HS-27A (cell line): ENCODE measurements at regions not wholly inside any gene's neighbourhood (a gene's known extent, or its start where the extent isn't known, plus 50 kb on each side); places are given as distances from the start of the nearest gene placed in this dataset.

Experiments
- DNase-seq: peaks from one replicate; pipeline ENCODE4 v3.0.0-alpha.2; 2012; ENCODE audit warnings: low read depth, missing footprints

- DNase-seq: no peak
These were observed 492.6 kb downstream of the GRIN2A start for GRCh38 chr16:9689597-9689996.

DNA sequence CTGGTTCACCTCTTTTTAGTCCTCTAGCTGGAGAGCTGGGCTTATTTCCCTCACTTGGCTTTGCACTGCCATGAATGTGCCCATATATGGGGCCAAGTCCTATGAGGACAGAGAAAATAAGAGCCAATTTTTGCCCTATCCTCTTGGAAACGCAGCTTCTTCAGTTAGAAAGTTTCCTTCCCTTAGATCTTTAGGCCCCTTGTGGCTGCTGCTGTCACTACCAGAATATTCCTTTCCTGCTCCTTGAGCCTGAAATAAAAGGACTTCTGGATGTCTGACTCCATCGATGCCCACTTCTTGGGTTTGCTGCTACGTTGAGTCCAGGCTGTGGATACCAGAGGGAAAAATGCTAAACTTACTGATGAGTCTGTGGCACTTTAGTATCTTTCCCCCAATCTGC lies 487.1 kb downstream of the GRIN2A start:
- DNase-seq: no peak
